Mammary epithelial cell (primary cell): ENCODE measurements at regions not wholly inside any gene's neighbourhood (a gene's known extent, or its start where the extent isn't known, plus 50 kb on each side); places are given as distances from the start of the nearest gene placed in this dataset.

Experiments used
- CTCF ChIP-seq, 2 donors: IDR thresholded peaks in 1 of 2; conservative IDR thresholded peaks in 1 of 2; 2 replicates each; pipeline ENCODE4 v1.5.1; 2011 to 2012; ENCODE audit warnings: inconsistent platforms in 2 of 2, low read length in 2 of 2, mild to moderate bottlenecking in 2 of 2, control low read depth in 1 of 2, low read depth in 1 of 2; ENCODE audit not compliant: insufficient read depth in 1 of 2; ENCODE audit errors: extremely low read depth in 1 of 2
- EZH2 ChIP-seq: IDR thresholded peaks from 2 replicates; pipeline ENCODE4 v1.6.1; 2012; ENCODE audit warnings: low read length, inconsistent platforms, borderline replicate concordance

GRCh38 chr14:51447411-51447810 lies 204.3 kb upstream of the FRMD6 start:
- TF ChIP-seq EZH2 (no peak), CTCF (conservative IDR thresholded peaks at IDR 0.05 in 1 of 2, IDR thresholded peaks at IDR 0.05 in 1 of 2; ENCODE audit: extremely low read depth in 1 of 2, insufficient read depth in 1 of 2, low read depth in 1 of 2, low read length in 2 of 2) (no peak)
